Natural killer cell (primary cell): ENCODE measurements at regions not wholly inside any gene's neighbourhood (a gene's known extent, or its start where the extent isn't known, plus 50 kb on each side); places are given as distances from the start of the nearest gene placed in this dataset.

Experiments
- ATAC-seq, 3 donors: fragments of 150-1000 bp in 2 of 3; fragments of 200-7000 bp in 1 of 3; cut with Tn5 transposase; 1 replicate in 1 of 3; 2 replicates in 2 of 3; pipeline ENCODE4 v1.10.0; 2021; ENCODE audit warnings: mild to moderate bottlenecking in 2 of 3, moderate library complexity in 2 of 3
- DNase-seq, 2 donors: peaks; one replicate each; pipeline versions ENCODE4 v3.0.0 to v3.0.0-alpha.2; 2013 to 2021; ENCODE audit warnings: mixed read lengths in 1 of 2
- H3K27ac ChIP-seq: one replicate; pipeline ENCODE4 v1.5.1; 2013; ENCODE audit warnings: mild to moderate bottlenecking, low read length
- H3K27me3 ChIP-seq: one replicate; pipeline ENCODE4 v1.6.1; 2013; ENCODE audit warnings: low read length; ENCODE audit not compliant: control insufficient read depth, insufficient read depth
- H3K36me3 ChIP-seq: one replicate; pipeline ENCODE4 v1.6.1; 2013; ENCODE audit warnings: low read length; ENCODE audit not compliant: control insufficient read depth, insufficient read depth
- H3K4me1 ChIP-seq: one replicate; pipeline ENCODE4 v1.6.1; 2013; ENCODE audit warnings: low read length; ENCODE audit not compliant: control insufficient read depth, insufficient read depth
- H3K4me3 ChIP-seq: one replicate; pipeline ENCODE4 v1.5.1; 2013; ENCODE audit warnings: low read length
- H3K9me3 ChIP-seq: one replicate; pipeline ENCODE4 v1.6.1; 2013; ENCODE audit warnings: low read length; ENCODE audit not compliant: control insufficient read depth, insufficient read depth
- H3K27ac Mint-ChIP-seq, 2 donors: one replicate each; pipeline ENCODE4 v1.8.0; 2022; ENCODE audit warnings: mild to moderate bottlenecking in 2 of 2, mixed read lengths in 2 of 2, moderate library complexity in 1 of 2
- H3K27me3 Mint-ChIP-seq, 2 donors: one replicate each; pipeline ENCODE4 v1.8.0; 2022; ENCODE audit warnings: low read depth in 2 of 2, mixed read lengths in 2 of 2
- H3K36me3 Mint-ChIP-seq: one replicate; pipeline ENCODE4 v1.8.0; 2022; ENCODE audit warnings: mixed read lengths
- H3K4me1 Mint-ChIP-seq, 2 donors: one replicate each; pipeline ENCODE4 v1.8.0; 2022; ENCODE audit warnings: mixed read lengths in 2 of 2
- H3K4me3 Mint-ChIP-seq: one replicate; pipeline ENCODE4 v1.8.0; 2022; ENCODE audit warnings: mild to moderate bottlenecking, moderate library complexity, mixed read lengths
- H3K9me3 Mint-ChIP-seq, 2 donors: one replicate each; pipeline ENCODE4 v1.8.0; 2022; ENCODE audit warnings: mixed read lengths in 2 of 2
- WGBS: methylation state at CpG from one replicate; pipeline ENCODE4 v1.1.7; 2013; ENCODE audit warnings: missing lambda C conversion rate; ENCODE audit not compliant: insufficient coverage; 5-methylcytosine and 5-hydroxymethylcytosine counted together
- intact Hi-C: fragments of 100-400 bp; cut with micrococcal nuclease; formaldehyde crosslinking; loops from one replicate; pipeline ENCODE4 v1.14.2; 2022
- TF ChIP-seq, protein P1 (sequence below): fragments of 200-600 bp; IDR thresholded peaks from one replicate; pipeline ENCODE4 v1.8.0; 2022; ENCODE audit warnings: antibody characterized with exemption

- Mint-ChIP-seq H3K27me3 (no peaks in the 10 kb centered on the region), H3K4me3 (no peak overlapping the region), H3K4me1 (peaks cover 0 to 12% of the 10 kb centered on the region in 2 donors), H3K9me3 (peaks cover 2 to 6% of the 10 kb centered on the region in 2 donors), H3K27ac (no peak overlapping the region), H3K36me3 (no peaks in the 10 kb centered on the region)
- ATAC-seq (no peak), DNase-seq (no peak)
- Histone ChIP-seq H3K36me3 (no peaks in the 10 kb centered on the region), H3K4me3 (no peak overlapping the region), H3K27me3 (no peaks in the 10 kb centered on the region), H3K9me3 (no peaks in the 10 kb centered on the region), H3K4me1 (no peaks in the 10 kb centered on the region), H3K27ac (no peak overlapping the region)
- TF ChIP-seq, protein P1, sequence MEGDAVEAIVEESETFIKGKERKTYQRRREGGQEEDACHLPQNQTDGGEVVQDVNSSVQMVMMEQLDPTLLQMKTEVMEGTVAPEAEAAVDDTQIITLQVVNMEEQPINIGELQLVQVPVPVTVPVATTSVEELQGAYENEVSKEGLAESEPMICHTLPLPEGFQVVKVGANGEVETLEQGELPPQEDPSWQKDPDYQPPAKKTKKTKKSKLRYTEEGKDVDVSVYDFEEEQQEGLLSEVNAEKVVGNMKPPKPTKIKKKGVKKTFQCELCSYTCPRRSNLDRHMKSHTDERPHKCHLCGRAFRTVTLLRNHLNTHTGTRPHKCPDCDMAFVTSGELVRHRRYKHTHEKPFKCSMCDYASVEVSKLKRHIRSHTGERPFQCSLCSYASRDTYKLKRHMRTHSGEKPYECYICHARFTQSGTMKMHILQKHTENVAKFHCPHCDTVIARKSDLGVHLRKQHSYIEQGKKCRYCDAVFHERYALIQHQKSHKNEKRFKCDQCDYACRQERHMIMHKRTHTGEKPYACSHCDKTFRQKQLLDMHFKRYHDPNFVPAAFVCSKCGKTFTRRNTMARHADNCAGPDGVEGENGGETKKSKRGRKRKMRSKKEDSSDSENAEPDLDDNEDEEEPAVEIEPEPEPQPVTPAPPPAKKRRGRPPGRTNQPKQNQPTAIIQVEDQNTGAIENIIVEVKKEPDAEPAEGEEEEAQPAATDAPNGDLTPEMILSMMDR: no peak
- intact Hi-C loops: no loop called here
These were observed 370.2 kb downstream of the KIF16B start for GRCh38 chr20:16203096-16203495.

DNA sequence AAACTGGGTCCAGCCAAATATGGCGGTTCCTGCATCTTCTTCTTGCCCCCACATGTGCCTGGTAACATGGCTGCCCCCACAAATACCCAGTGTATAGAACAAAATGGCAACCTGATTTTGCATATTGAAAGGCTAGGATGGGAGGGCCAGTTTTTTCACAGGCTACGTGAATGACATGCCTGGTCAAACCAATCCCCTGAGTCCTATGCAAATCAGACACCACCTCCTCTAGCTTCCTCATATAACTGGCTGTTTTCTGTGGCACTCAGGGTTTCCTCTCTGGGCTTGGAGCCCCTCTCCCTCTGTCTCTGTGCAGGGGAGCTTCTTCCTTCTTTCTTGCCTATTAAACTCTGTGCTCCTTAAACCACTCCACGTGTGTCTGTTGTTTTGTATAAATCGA is 372.1 kb downstream of the KIF16B start:
- Histone ChIP-seq H3K9me3 (no peaks in the 10 kb centered on the region), H3K27ac (no peak overlapping the region), H3K4me1 (no peaks in the 10 kb centered on the region), H3K27me3 (no peaks in the 10 kb centered on the region), H3K4me3 (no peak overlapping the region), H3K36me3 (no peaks in the 10 kb centered on the region)
- no peak for DNase-seq
- no peak overlapping the region for H3K4me3 Mint-ChIP-seq
- no peak for ATAC-seq
- peaks cover 0 to 12% of the 10 kb centered on the region in 2 donors for H3K4me1 Mint-ChIP-seq
- TF ChIP-seq, protein P1: no peak
- H3K36me3 Mint-ChIP-seq: no peaks in the 10 kb centered on the region
- WGBS: 93% methylated on average over 4 of the region's 4 CpGs
- intact Hi-C loops: no loop called here
- H3K27ac Mint-ChIP-seq: no peak overlapping the region
- H3K27me3 Mint-ChIP-seq: no peaks in the 10 kb centered on the region
- H3K9me3 Mint-ChIP-seq: peaks cover 2 to 6% of the 10 kb centered on the region in 2 donors

GRCh38 chr20:16197696-16198095 is 375.6 kb downstream of the KIF16B start:
- no peak for DNase-seq
- no peaks in the 10 kb centered on the region for H3K36me3 Mint-ChIP-seq
- H3K27me3 Mint-ChIP-seq: no peaks in the 10 kb centered on the region
- TF ChIP-seq, protein P1: no peak
- H3K27ac ChIP-seq: no peak overlapping the region
- WGBS: 83% methylated on average over 2 of the region's 2 CpGs
- H3K9me3 Mint-ChIP-seq: peaks cover 0 to 6% of the 10 kb centered on the region in 2 donors
- H3K36me3 ChIP-seq: no peaks in the 10 kb centered on the region
- no peaks in the 10 kb centered on the region for H3K4me1 ChIP-seq
- intact Hi-C loops: no loop called here
- no peaks in the 10 kb centered on the region for H3K9me3 ChIP-seq
- H3K4me3 Mint-ChIP-seq: no peak overlapping the region
- H3K27me3 ChIP-seq: no peaks in the 10 kb centered on the region
- no peak for ATAC-seq
- peaks cover 0 to 18% of the 10 kb centered on the region in 2 donors for H3K4me1 Mint-ChIP-seq
- H3K27ac Mint-ChIP-seq: no peak overlapping the region
- H3K4me3 ChIP-seq: no peak overlapping the region

- H3K27me3 Mint-ChIP-seq: peaks cover 0 to 4% of the 10 kb centered on the region in 2 donors
- H3K9me3 ChIP-seq: no peaks in the 10 kb centered on the region
- H3K4me1 Mint-ChIP-seq: peaks cover 0 to 6% of the 10 kb centered on the region in 2 donors
- DNase-seq (no peak), ATAC-seq (no peak)
- no peaks in the 10 kb centered on the region for H3K36me3 Mint-ChIP-seq
- no peak overlapping the region for H3K27ac Mint-ChIP-seq
- H3K4me3 Mint-ChIP-seq: no peak overlapping the region
- H3K9me3 Mint-ChIP-seq: peaks cover 0 to 3% of the 10 kb centered on the region in 2 donors
- no peak overlapping the region for H3K27ac ChIP-seq
- H3K36me3 ChIP-seq: no peaks in the 10 kb centered on the region
- H3K27me3 ChIP-seq: no peaks in the 10 kb centered on the region
- no peak overlapping the region for H3K4me3 ChIP-seq
- H3K4me1 ChIP-seq: no peaks in the 10 kb centered on the region
- TF ChIP-seq, protein P1: no peak
- intact Hi-C loops: no loop called here
These were observed 377.6 kb downstream of the KIF16B start for GRCh38 chr20:16195671-16196070.
